Omental fat pad (tissue), 3 donors: ENCODE measurements at regions not wholly inside any gene's neighbourhood (a gene's known extent, or its start where the extent isn't known, plus 50 kb on each side); places are given as distances from the start of the nearest gene placed in this dataset.

Experiments
- ATAC-seq: fragments of 150-250 bp; one replicate; pipeline ENCODE4 v1.9.1; 2016; ENCODE audit warnings: mild to moderate bottlenecking, moderate library complexity; ENCODE audit not compliant: low FRiP score
- DNase-seq: peaks from one replicate; pipeline ENCODE4 v3.0.0-alpha.2; 2019; ENCODE audit warnings: low spot score
- TF ChIP-seq, protein P1 (sequence below), 3 donors: fragments of 450-650 bp; IDR thresholded peaks; one replicate each; pipeline ENCODE4 v1.5.1; 2016 to 2017; ENCODE audit warnings: antibody characterized with exemption in 3 of 3, mild to moderate bottlenecking in 3 of 3, moderate library complexity in 2 of 3

DNA sequence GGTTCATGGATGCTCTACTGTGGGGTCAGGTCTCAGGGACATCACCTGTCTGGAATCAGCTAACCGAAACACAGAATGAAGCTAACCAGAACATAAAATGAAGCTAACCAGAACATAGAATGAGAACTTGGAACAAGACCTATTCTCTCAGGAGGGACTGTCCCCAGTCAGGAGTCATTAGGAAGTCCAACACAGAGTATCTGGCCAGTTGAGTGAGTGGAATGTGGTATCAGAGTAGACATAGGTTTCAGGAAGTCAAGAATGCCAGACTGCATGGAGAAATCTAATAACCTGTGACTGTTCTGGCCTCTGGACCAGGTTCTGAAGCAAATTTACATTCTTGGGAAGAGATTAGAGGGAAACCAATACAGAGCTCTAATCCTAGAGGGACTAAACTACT lies 609.6 kb downstream of the PRELID2 start:
- TF ChIP-seq, protein P1, sequence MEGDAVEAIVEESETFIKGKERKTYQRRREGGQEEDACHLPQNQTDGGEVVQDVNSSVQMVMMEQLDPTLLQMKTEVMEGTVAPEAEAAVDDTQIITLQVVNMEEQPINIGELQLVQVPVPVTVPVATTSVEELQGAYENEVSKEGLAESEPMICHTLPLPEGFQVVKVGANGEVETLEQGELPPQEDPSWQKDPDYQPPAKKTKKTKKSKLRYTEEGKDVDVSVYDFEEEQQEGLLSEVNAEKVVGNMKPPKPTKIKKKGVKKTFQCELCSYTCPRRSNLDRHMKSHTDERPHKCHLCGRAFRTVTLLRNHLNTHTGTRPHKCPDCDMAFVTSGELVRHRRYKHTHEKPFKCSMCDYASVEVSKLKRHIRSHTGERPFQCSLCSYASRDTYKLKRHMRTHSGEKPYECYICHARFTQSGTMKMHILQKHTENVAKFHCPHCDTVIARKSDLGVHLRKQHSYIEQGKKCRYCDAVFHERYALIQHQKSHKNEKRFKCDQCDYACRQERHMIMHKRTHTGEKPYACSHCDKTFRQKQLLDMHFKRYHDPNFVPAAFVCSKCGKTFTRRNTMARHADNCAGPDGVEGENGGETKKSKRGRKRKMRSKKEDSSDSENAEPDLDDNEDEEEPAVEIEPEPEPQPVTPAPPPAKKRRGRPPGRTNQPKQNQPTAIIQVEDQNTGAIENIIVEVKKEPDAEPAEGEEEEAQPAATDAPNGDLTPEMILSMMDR (IDR thresholded peaks at IDR 0.05), result no peak
- DNase-seq (no peak), ATAC-seq (no peak)

DNA sequence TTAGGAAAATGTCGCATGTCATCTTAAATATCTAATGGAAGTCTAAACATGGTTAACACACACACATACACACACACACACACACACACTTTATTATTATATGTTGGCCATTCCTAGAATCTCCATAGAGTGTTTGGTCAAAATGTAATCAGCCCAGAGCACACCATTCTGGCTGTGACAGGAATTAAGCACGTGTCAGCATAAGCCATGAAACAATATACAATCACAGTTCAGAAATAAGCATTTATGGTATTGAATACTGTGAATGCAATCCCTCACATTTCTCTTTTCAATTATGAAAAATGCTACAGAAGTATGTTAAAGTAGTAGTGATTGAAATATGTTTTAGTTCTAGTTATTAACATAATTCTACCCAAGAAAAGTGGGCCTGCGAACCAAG lies 611.6 kb downstream of the PRELID2 start:
- TF ChIP-seq, protein P1 (IDR thresholded peaks at IDR 0.05), result no peak
- no peak for ATAC-seq

DNA sequence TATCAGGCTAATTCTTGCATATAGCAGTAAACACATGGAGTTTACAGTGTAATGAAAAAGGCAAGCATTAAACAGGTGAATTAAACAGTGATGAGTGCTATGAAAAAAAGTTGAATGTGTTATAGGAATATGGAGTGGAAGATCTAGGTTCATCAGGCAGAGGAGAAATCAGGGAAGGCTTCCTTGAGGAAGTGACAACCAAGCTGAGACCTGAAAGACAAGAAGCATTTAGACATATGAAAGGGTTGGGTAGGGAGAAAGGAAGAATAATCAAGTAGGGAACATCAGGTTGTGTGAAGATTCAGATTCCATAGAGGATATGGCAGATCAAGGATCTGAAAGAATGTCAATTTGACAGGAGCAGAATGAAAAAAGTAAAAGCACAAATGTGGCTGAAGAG lies 612.5 kb downstream of the PRELID2 start:
- no peak for DNase-seq
- ATAC-seq, result no peak

More for the DNA sequence above, 611.6 kb downstream of the PRELID2 start:
- no peak for DNase-seq

DNA sequence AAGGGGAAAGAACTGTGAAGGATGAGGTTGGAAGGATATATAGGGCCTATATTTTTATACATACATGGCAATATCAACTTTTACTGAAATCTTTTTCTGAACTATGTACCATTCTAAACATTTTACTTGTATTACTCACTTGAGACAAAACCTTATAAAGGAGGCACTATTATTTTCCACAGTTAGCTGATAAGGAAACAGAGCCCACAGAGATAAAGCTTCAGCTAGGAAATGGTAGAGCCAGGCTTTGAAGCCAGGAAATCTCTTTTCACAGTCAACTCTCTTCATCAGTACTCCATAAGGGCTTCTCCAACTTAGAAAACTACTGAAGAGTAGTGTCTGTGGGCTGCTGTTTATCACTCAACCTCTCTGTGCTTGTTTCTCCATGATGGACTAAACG lies 613.7 kb downstream of the PRELID2 start:
- ATAC-seq (no peak), DNase-seq (no peak)
- TF ChIP-seq, protein P1 (IDR thresholded peaks at IDR 0.05), result no peak

More for the DNA sequence above, 612.5 kb downstream of the PRELID2 start:
- TF ChIP-seq, protein P1 (IDR thresholded peaks at IDR 0.05), result no peak

DNA sequence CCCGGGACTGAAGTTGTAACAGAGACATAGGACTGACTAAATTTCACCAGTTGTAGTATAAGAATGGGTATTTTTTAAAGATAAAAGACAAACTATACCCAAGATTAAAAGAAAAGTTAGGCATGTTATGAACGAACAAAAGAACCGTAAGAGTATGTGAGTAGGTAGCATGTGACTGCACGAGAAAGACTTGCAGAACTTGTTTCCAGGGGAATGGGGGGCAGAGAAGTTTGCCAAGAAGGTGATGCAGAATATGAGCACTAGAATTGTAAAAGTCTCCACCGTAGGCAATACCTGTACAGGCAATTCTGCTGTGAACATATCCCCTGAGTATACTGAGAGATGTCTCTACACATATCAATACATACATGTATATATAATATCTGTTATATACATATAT lies 614.7 kb downstream of the PRELID2 start:
- DNase-seq, result no peak
- TF ChIP-seq, protein P1 (IDR thresholded peaks at IDR 0.05), result no peak
- no peak for ATAC-seq

DNA sequence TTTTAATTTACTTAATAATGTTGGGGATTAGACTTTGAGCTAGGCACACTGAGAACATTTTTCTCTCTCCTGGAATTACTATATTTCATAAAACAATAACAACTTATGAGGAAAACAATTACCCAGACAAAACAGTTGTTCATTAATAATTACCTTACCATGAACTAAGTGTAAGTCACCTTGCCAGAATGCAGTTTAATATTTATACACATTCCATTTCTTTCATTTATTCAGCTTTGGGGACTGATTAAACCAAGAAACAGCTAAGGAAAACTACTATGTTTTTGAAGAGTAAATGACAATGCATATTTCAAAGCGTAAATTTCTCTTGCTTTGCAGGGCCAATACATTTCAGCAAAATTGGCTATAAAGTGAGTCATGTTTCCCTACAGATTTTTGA lies 616.2 kb downstream of the PRELID2 start:
- no peak for ATAC-seq
- TF ChIP-seq, protein P1 (IDR thresholded peaks at IDR 0.05), result no peak

DNA sequence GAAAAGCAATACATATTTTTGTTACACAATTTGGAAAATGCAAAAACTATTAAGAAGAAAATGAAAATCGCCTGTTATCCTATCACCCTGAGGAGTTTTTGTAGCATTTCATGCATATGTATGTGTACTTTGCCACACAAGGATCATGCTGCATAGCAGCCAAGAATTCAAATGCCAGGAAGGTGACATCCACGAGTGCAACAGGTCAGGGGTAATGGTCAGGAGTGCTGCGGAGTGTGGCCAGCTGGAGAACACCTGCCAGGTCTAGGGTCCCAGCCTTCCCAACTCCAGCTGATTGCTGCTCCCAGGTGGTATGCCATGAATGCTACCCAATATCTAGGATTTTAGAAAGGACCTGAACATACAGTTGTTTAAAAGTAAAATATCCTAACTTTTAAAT lies 617.1 kb downstream of the PRELID2 start:
- no peak for DNase-seq
- TF ChIP-seq, protein P1 (IDR thresholded peaks at IDR 0.05), result no peak
- no peak for ATAC-seq

More for the DNA sequence above, 616.2 kb downstream of the PRELID2 start:
- no peak for DNase-seq
